D721Med (cell line): ENCODE measurements at regions not wholly inside any gene's neighbourhood (a gene's known extent, or its start where the extent isn't known, plus 50 kb on each side); places are given as distances from the start of the nearest gene placed in this dataset.
A peak's percentile ranks its signal among the peaks of the same experiment; 100 is the strongest.

Source experiments
- DNase-seq: peaks from one replicate; pipeline ENCODE4 v3.0.0; 2011; ENCODE audit warnings: low spot score; ENCODE audit not compliant: insufficient read length
- FAIRE-seq: peaks from 2 replicates; lab custom pipeline; 2011; peaks lifted over from hg19 to GRCh38; lab: Jason Lieb, UNC
- TF ChIP-seq, protein P1 (sequence below): IDR thresholded peaks from 2 replicates; pipeline ENCODE4 v1.5.1; 2012; ENCODE audit warnings: mild to moderate bottlenecking, control low read depth; ENCODE audit not compliant: insufficient read depth; ENCODE audit errors: missing control alignments

- DNase-seq (no peak), FAIRE-seq (peak; percentile 99)
- TF ChIP-seq, protein P1, sequence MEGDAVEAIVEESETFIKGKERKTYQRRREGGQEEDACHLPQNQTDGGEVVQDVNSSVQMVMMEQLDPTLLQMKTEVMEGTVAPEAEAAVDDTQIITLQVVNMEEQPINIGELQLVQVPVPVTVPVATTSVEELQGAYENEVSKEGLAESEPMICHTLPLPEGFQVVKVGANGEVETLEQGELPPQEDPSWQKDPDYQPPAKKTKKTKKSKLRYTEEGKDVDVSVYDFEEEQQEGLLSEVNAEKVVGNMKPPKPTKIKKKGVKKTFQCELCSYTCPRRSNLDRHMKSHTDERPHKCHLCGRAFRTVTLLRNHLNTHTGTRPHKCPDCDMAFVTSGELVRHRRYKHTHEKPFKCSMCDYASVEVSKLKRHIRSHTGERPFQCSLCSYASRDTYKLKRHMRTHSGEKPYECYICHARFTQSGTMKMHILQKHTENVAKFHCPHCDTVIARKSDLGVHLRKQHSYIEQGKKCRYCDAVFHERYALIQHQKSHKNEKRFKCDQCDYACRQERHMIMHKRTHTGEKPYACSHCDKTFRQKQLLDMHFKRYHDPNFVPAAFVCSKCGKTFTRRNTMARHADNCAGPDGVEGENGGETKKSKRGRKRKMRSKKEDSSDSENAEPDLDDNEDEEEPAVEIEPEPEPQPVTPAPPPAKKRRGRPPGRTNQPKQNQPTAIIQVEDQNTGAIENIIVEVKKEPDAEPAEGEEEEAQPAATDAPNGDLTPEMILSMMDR: no peak
Observed at GRCh38 chr18:61203151-61203550, 130.1 kb upstream of the CDH20 start.

DNA sequence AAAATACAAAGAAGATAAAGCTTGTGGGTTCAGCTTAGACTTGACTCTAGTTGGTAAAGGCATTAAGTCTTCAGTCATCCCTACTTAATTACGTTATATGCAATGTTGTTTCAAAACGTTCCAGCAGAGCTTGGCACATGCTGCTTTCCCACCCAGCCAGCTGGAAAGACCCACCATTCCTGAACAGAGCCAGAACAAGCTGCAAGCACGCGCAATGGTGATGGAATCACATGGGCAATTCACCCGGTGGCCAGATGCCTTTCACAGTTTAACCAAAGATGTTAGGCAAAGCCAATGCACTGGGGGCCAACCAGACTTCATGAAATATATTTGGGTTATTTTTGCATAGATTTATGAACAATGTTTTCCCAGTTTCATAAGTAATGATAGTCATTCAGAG lies 123.4 kb upstream of the CDH20 start:
- no peak for DNase-seq
- TF ChIP-seq, protein P1: no peak
- FAIRE-seq: peak; percentile 96

DNA sequence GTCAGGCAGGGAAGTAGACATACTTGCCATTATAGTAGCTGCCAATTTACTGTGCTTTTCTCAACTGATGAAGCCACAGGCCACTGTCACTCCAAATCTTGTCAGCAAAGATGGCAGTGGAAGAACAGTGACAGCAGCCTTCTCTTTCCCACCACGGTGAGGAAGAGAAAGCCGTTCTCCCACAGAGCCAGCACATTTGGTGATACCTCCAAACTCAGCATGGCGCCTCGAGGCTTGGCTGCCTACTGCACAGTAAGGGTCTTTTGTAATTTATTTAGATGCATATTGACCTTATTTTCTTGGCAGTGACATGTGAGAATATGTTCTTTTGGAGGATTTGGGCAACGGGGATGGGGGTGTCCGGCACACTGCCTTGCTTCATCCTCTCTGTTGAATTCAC lies 117.2 kb upstream of the CDH20 start:
- DNase-seq: no peak
- TF ChIP-seq, protein P1: no peak
- no peak for FAIRE-seq

DNA sequence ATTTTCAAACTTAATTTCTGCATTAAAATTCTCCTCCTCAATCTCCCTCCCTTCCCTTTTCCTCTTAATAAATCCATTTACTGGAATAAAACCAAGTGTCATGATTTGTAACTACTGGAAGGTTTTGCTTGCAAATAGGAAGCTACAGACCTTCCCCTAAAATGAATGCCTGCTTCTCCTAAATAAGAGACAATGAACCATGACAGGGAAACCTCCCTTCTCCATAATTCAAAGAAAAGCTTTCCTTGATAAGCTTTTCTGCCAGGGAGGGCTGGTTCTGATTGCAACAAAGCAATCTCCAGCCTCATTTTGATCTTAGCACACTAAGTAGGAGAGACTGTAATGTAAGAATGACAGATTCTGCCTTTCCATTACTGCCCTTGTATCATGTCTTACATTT lies 111.0 kb upstream of the CDH20 start:
- DNase-seq (no peak), FAIRE-seq (no peak)
- TF ChIP-seq, protein P1: no peak

DNA sequence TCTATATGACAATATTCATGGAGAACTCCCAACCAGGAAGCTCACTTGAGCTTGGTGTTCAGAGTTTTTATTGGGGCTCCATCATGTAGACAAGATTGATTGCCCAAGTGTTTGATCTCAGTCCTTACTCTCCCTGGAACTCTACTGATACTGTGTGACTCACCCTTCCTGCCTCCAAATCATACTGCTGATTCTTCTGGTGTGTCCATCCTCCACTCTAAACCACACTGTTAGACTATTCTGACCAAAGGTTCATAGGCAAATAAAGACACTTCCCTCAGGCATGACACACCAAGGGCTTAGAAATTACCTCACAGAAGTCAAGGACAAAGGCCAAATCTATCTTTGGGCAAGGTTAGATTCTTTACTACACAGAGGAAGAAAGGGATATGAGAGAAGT lies 107.9 kb upstream of the CDH20 start:
- FAIRE-seq (peak; percentile 97), DNase-seq (no peak)

GRCh38 chr18:61236356-61237057 lies 96.7 kb upstream of the CDH20 start:
- DNase-seq: no peak
- TF ChIP-seq, protein P1: no peak
- peak; percentile 97 for FAIRE-seq

More for the DNA sequence above, 107.9 kb upstream of the CDH20 start:
- TF ChIP-seq, protein P1: no peak

DNA sequence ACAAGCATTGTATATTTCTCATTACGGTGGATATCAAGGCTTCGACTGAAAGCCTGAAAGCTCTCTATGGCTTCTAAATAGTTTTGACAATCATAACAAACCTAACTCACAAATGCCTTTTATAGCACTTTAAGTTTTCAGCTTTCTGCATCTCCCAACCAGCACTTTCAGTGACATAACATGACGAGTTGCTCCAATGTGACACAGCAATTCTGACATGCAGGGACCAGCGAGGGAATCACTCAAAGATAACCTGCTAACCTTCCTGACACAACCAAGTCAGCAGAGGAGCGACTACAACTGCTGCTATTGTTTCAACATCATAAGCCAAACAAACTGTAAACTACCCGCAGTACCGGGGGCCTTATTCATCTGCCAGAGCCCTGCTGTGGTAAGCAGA lies 95.7 kb upstream of the CDH20 start:
- TF ChIP-seq, protein P1: no peak
- FAIRE-seq (no peak), DNase-seq (no peak)
